ENCODE measurements at regions not wholly inside any gene's neighbourhood (a gene's known extent, or its start where the extent isn't known, plus 50 kb on each side); places are given as distances from the start of the nearest gene placed in this dataset.

- Histone ChIP-seq H3K27ac (no peak overlapping the region), H3K9me2 (replicated peaks; ENCODE audit: insufficient read depth) (no peaks in the 10 kb centered on the region), H3K27me3 (no peaks in the 10 kb centered on the region), H3K36me3 (replicated peaks; ENCODE audit: insufficient read depth, low read depth) (no peaks in the 10 kb centered on the region), H3K4me2 (no peak overlapping the region), H4K20me1 (ENCODE audit: insufficient read depth, poor library complexity, severe bottlenecking) (no peaks in the 10 kb centered on the region), H3K4me3 (no peak overlapping the region), H3K4me1 (ENCODE audit: insufficient read depth) (no peaks in the 10 kb centered on the region), H2AFZ (no peak overlapping the region), H3K9me3 (ENCODE audit: low read depth) (no peaks in the 10 kb centered on the region), H3K79me2 (no peaks in the 10 kb centered on the region)
- no peak for DNase-seq (ENCODE audit: low spot score)
- no peak for TF ChIP-seq EZH2 (IDR thresholded peaks at IDR 0.05; ENCODE audit: borderline replicate concordance)
- no peak for TF ChIP-seq CTCF (IDR thresholded peaks at IDR 0.05; ENCODE audit: poor library complexity)
- TF ChIP-seq EZH2phosphoT487 (IDR thresholded peaks at IDR 0.05; ENCODE audit: low read depth, severe bottlenecking, unreplicated experiment): no peak
These were observed 134.4 kb upstream of the DLX6 start for GRCh38 chr7:96870934-96871333.

GRCh38 chr7:96887426-96887825 lies 117.9 kb upstream of the DLX6 start:
- Histone ChIP-seq H3K27me3 (no peaks in the 10 kb centered on the region), H3K9me2 (replicated peaks; ENCODE audit: insufficient read depth) (no peaks in the 10 kb centered on the region), H3K4me1 (ENCODE audit: insufficient read depth) (no peaks in the 10 kb centered on the region), H3K36me3 (replicated peaks; ENCODE audit: insufficient read depth, low read depth) (no peaks in the 10 kb centered on the region), H4K20me1 (ENCODE audit: insufficient read depth, poor library complexity, severe bottlenecking) (no peaks in the 10 kb centered on the region), H3K27ac (no peak overlapping the region), H3K4me2 (no peak overlapping the region), H2AFZ (no peak overlapping the region), H3K79me2 (no peaks in the 10 kb centered on the region), H3K9me3 (ENCODE audit: low read depth) (no peaks in the 10 kb centered on the region), H3K4me3 (no peak overlapping the region)
- DNase-seq (ENCODE audit: low spot score): no peak
- WGBS (ENCODE audit: low lambda C conversion rate, missing lambda C conversion rate): 84% methylated on average over 2 of the region's 2 CpGs
- no peak for TF ChIP-seq CTCF (IDR thresholded peaks at IDR 0.05; ENCODE audit: poor library complexity)
- TF ChIP-seq EZH2 (IDR thresholded peaks at IDR 0.05; ENCODE audit: borderline replicate concordance): no peak
- no peak for TF ChIP-seq EZH2phosphoT487 (IDR thresholded peaks at IDR 0.05; ENCODE audit: low read depth, severe bottlenecking, unreplicated experiment)

DNA sequence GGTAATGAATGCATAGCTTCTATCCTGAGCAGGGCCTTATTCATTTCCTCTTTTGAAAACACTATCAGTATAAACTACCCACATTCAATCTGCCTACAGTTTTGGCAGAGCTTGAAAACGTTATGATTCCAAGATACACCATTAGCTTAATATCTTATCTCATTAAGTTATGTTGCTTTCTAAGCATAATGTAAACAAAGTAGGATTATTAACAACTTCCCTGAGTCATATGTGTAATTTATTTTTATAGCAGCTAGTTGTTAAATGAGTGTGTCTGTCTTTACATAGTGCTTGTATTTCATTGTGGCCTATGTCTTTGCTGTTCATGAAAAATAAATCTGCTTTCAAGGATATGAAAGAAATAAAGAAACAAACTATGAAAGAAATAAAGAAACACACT lies 106.2 kb upstream of the DLX6 start:
- TF ChIP-seq EZH2 (IDR thresholded peaks at IDR 0.05; ENCODE audit: borderline replicate concordance) (no peak), EZH2phosphoT487 (IDR thresholded peaks at IDR 0.05; ENCODE audit: low read depth, severe bottlenecking, unreplicated experiment) (no peak), CTCF (IDR thresholded peaks at IDR 0.05; ENCODE audit: poor library complexity) (no peak)
- no peaks in the 10 kb centered on the region for H3K79me2 ChIP-seq
- no peak for DNase-seq (ENCODE audit: low spot score)
- H3K4me3 ChIP-seq: no peak overlapping the region
- H2AFZ ChIP-seq: no peak overlapping the region
- WGBS (ENCODE audit: low lambda C conversion rate, missing lambda C conversion rate): 19% methylated on average over 1 of the region's 1 CpG
- no peaks in the 10 kb centered on the region for H3K4me1 ChIP-seq (ENCODE audit: insufficient read depth)
- peaks cover 4% of the 10 kb centered on the region for H3K27me3 ChIP-seq
- no peak overlapping the region for H3K27ac ChIP-seq
- no peaks in the 10 kb centered on the region for H3K9me2 ChIP-seq (replicated peaks; ENCODE audit: insufficient read depth)
- no peaks in the 10 kb centered on the region for H3K36me3 ChIP-seq (replicated peaks; ENCODE audit: insufficient read depth, low read depth)
- H3K9me3 ChIP-seq (ENCODE audit: low read depth): no peaks in the 10 kb centered on the region
- no peak overlapping the region for H3K4me2 ChIP-seq
- H4K20me1 ChIP-seq (ENCODE audit: insufficient read depth, poor library complexity, severe bottlenecking): no peaks in the 10 kb centered on the region

DNA sequence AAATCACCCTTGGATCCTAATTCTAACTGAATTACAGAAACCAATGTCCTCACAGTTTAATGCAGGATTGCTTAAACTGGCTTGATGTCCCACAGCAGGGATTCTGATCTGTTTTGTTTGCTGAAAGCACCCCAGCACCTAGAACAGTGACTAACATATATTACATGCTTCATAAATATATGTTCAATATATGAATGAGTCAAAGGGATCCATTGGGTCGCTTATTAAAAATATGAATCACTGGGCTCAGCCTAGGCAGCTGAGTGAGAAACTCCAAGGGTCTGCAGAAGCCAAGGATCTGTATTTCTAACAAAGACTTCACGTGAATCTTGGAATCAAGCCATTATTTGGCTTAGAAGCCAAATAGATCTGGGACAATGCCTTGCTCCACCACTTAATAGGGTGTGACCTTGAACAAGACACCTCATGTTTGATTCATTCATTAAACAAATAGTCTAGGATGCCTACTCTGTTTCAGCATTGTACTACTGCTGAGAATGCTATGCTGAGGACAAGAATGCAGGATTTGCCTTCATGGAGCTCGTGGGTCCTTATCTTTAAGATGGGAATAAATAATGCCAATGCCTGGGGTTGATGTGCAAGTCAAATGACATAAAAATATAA lies 103.4 kb upstream of the DLX6 start:
- TF ChIP-seq CTCF (IDR thresholded peaks at IDR 0.05; ENCODE audit: poor library complexity) (no peak), EZH2phosphoT487 (IDR thresholded peaks at IDR 0.05; ENCODE audit: low read depth, severe bottlenecking, unreplicated experiment) (no peak), EZH2 (IDR thresholded peaks at IDR 0.05; ENCODE audit: borderline replicate concordance) (no peak)
- H3K9me2 ChIP-seq (replicated peaks; ENCODE audit: insufficient read depth): no peaks in the 10 kb centered on the region
- DNase-seq (ENCODE audit: low spot score): no peak
- H3K27ac ChIP-seq: no peak overlapping the region
- no peaks in the 10 kb centered on the region for H3K9me3 ChIP-seq (ENCODE audit: low read depth)
- no peak overlapping the region for H2AFZ ChIP-seq
- H3K27me3 ChIP-seq: peaks cover 4% of the 10 kb centered on the region
- H3K36me3 ChIP-seq (replicated peaks; ENCODE audit: insufficient read depth, low read depth): no peaks in the 10 kb centered on the region
- 67% methylated on average over 3 of the region's 3 CpGs for WGBS (ENCODE audit: low lambda C conversion rate, missing lambda C conversion rate)
- no peaks in the 10 kb centered on the region for H3K79me2 ChIP-seq
- H4K20me1 ChIP-seq (ENCODE audit: insufficient read depth, poor library complexity, severe bottlenecking): no peaks in the 10 kb centered on the region
- H3K4me2 ChIP-seq: no peak overlapping the region
- no peaks in the 10 kb centered on the region for H3K4me1 ChIP-seq (ENCODE audit: insufficient read depth)
- H3K4me3 ChIP-seq: no peak overlapping the region

All from hepatocyte (in vitro differentiated cells).